ENCODE measurements at regions not wholly inside any gene's neighbourhood (a gene's known extent, or its start where the extent isn't known, plus 50 kb on each side); places are given as distances from the start of the nearest gene placed in this dataset.

- H3K4me3 ChIP-seq (replicated peaks; ENCODE audit: low read depth, low read length), result no peak overlapping the region
- DNase-seq (ENCODE audit: extremely low read depth, low read depth), result no peak
- TF ChIP-seq CTCF (IDR thresholded peaks at IDR 0.05; ENCODE audit: low read depth, low read length, missing control alignments), result no peak
Measured at GRCh38 chr6:94751641-94752329, 825.5 kb upstream of the MANEA start.

DNA sequence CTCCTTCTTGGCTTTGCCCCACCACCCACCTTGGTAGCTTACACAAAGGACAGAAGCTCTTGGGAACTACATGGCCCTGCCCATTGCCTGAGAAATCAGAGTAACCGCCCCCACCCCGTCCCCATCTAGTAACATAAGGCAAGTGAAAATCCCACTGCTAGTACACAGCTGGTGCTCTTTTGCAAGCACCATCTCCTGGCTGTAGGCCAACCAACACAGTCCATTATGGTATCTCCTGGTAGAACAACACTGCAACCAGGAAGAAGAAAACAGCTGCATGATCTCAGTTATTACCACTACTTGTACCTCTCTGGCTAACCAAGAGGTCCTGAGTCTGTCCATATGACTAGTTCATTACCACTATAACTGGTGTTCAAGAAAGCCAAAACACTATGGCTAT lies 841.1 kb upstream of the MANEA start:
- DNase-seq (ENCODE audit: extremely low read depth, low read depth), result no peak
- TF ChIP-seq CTCF (IDR thresholded peaks at IDR 0.05; ENCODE audit: low read depth, low read length, missing control alignments), result no peak
- no peak overlapping the region for H3K4me3 ChIP-seq (replicated peaks; ENCODE audit: low read depth, low read length)

- no peak overlapping the region for H3K4me3 ChIP-seq (replicated peaks; ENCODE audit: low read depth, low read length)
- no peak for TF ChIP-seq CTCF (IDR thresholded peaks at IDR 0.05; ENCODE audit: low read depth, low read length, missing control alignments)
- no peak for DNase-seq (ENCODE audit: extremely low read depth, low read depth)
Measured at GRCh38 chr6:94735270-94735669, 842.1 kb upstream of the MANEA start.

DNA sequence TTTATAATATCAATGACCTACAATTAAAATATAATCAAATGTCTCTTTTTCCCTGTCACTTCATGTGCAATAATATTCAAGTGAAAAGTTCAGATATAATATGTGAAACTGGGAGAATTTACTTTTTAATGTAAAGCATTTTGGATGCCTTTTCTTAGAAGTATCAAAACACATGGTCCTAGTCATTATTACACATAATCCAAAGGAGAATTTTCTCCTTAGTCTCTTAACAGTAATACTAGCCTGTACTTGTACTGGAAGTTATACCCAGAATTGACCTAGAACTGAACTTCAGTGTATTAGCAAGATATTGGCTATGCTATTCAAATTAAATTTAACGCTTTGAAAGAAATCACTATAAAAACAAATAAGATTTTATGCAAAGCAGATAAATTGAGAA lies 842.6 kb upstream of the MANEA start:
- DNase-seq (ENCODE audit: extremely low read depth, low read depth), result no peak
- H3K4me3 ChIP-seq (replicated peaks; ENCODE audit: low read depth, low read length), result no peak overlapping the region
- no peak for TF ChIP-seq CTCF (IDR thresholded peaks at IDR 0.05; ENCODE audit: low read depth, low read length, missing control alignments)

DNA sequence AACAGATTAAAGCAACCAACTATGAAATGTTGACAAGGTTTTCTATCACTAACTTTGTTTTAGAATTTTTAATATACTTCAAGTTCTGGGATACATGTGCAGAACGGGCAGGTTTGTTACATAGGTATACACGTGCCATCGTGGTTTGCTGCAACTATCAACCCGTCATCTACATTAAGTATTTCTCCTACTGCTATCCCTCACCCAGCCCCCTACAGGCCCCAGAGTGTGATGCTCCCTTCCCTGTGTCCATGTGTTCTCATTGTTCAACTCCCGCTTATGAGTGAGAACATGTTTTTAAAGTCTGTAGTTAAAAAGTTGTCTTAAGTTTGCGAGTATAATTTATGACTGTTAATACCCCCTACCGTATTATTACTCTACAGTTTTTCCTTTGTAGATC lies 844.3 kb upstream of the MANEA start:
- DNase-seq (ENCODE audit: extremely low read depth, low read depth), result no peak
- no peak overlapping the region for H3K4me3 ChIP-seq (replicated peaks; ENCODE audit: low read depth, low read length)
- no peak for TF ChIP-seq CTCF (IDR thresholded peaks at IDR 0.05; ENCODE audit: low read depth, low read length, missing control alignments)

- TF ChIP-seq CTCF (IDR thresholded peaks at IDR 0.05; ENCODE audit: low read depth, low read length, missing control alignments), result no peak
- H3K4me3 ChIP-seq (replicated peaks; ENCODE audit: low read depth, low read length), result no peak overlapping the region
- no peak for DNase-seq (ENCODE audit: extremely low read depth, low read depth)
Measured at GRCh38 chr6:94727710-94728109, 849.6 kb upstream of the MANEA start.

GRCh38 chr6:94721459-94721858 lies 855.9 kb upstream of the MANEA start:
- no peak for TF ChIP-seq CTCF (IDR thresholded peaks at IDR 0.05; ENCODE audit: low read depth, low read length, missing control alignments)
- no peak overlapping the region for H3K4me3 ChIP-seq (replicated peaks; ENCODE audit: low read depth, low read length)
- no peak for DNase-seq (ENCODE audit: extremely low read depth, low read depth)
